K562 (cell line): ENCODE measurements at regions not wholly inside any gene's neighbourhood (a gene's known extent, or its start where the extent isn't known, plus 50 kb on each side); places are given as distances from the start of the nearest gene placed in this dataset.
"Not testable (repeated sequence)": the region's sequence is repeated elsewhere in the genome, so short reads cannot be mapped to it uniquely, and the experiment has no call there.

Source experiments
- ATAC-seq: fragments of 200-7000 bp; cut with Tn5 transposase; 3 replicates; pipeline ENCODE4 v1.9.1; 2020; ENCODE audit warnings: moderate library complexity
- BruUV-seq: library from RNA; stranded (reverse); fragments of 400-500 nt; replicated peaks from 2 replicates; lab custom pipeline; 2021; lab: Mats Ljungman, UMichigan
- CTCF ChIA-PET: fragments of 300-600 bp; formaldehyde crosslinking; extraction: SDS; loops from one replicate; lab custom pipeline; 2021; ENCODE audit warnings: low intra/inter-chr PET ratio; lab: Yijun Ruan, JAX
- POLR2A ChIA-PET: fragments of 300-600, 350-650 bp; sonication (Branson Sonifier 250); formaldehyde crosslinking; extraction: SDS; loops from one replicate; lab custom pipeline; 2021; ENCODE audit warnings: antibody characterized with exemption, inconsistent platforms; lab: Yijun Ruan, JAX
- DNase-seq, 4 experiments: peaks; one replicate each; pipeline versions ENCODE4 v3.0.0 to v3.0.0-alpha.2; 2011 to 2018; ENCODE audit warnings: low spot score in 3 of 4, mixed read lengths in 3 of 4; ENCODE audit errors: extremely low read depth in 1 of 4
- FAIRE-seq: peaks from 2 replicates; lab custom pipeline; 2011; peaks lifted over from hg19 to GRCh38; lab: Jason Lieb, UNC
- H2AFZ ChIP-seq: 2 replicates; pipeline ENCODE4 v1.6.0; 2011; ENCODE audit warnings: low read depth, low read length, control low read depth, inconsistent platforms
- H3K27ac ChIP-seq: fragments of 200-600 bp; 3 replicates; pipeline ENCODE4 v1.8.0; 2011; ENCODE audit warnings: low read depth, mild to moderate bottlenecking, control low read depth, inconsistent platforms, low read length, moderate library complexity, mixed read lengths; ENCODE audit errors: extremely low read depth
- H3K27me3 ChIP-seq, 2 experiments: fragments of 300-600 bp in 1 of 2; 2 replicates in 1 of 2; 3 replicates in 1 of 2; pipeline versions ENCODE4 v1.6.0 to v1.8.0; 2011; ENCODE audit warnings: inconsistent platforms in 2 of 2, low read length in 2 of 2, mild to moderate bottlenecking in 1 of 2, mixed read lengths in 1 of 2, moderate library complexity in 1 of 2; ENCODE audit not compliant: control insufficient read depth in 2 of 2, insufficient read depth in 2 of 2
- H3K36me3 ChIP-seq: fragments of 300-600 bp; 3 replicates; pipeline ENCODE4 v1.8.0; 2011; ENCODE audit warnings: mild to moderate bottlenecking, low read length, inconsistent platforms; ENCODE audit not compliant: control insufficient read depth, insufficient read depth
- H3K4me1 ChIP-seq, 2 experiments: fragments of 200-600 bp in 1 of 2; replicated peaks in 1 of 2; 2 replicates in 1 of 2; 3 replicates in 1 of 2; pipeline versions ENCODE4 v1.5.1 to v1.8.0; 2011; ENCODE audit warnings: inconsistent platforms in 2 of 2, low read length in 2 of 2, mild to moderate bottlenecking in 1 of 2, mixed read lengths in 1 of 2, moderate library complexity in 1 of 2; ENCODE audit not compliant: control insufficient read depth in 2 of 2, insufficient read depth in 2 of 2
- H3K4me2 ChIP-seq: 2 replicates; pipeline ENCODE4 v1.6.1; 2011; ENCODE audit warnings: low read length, control low read depth, inconsistent platforms, mixed read lengths; ENCODE audit not compliant: insufficient read depth
- H3K4me3 ChIP-seq: fragments of 200-600 bp; sonication (generic), shearing (Covaris generic); 2 replicates; pipeline ENCODE4 v1.5.1; 2016; ENCODE audit warnings: control low read depth, inconsistent platforms
- H3K79me2 ChIP-seq: fragments of 200-600 bp; 3 replicates; pipeline ENCODE4 v1.8.0; 2011; ENCODE audit warnings: low read length, inconsistent platforms; ENCODE audit not compliant: control insufficient read depth, insufficient read depth
- H3K9ac ChIP-seq, 2 experiments: 2 replicates each; pipeline versions ENCODE4 v1.6.0 to v1.6.1; 2011; ENCODE audit warnings: low read depth in 2 of 2, low read length in 2 of 2, control low read depth in 1 of 2, inconsistent platforms in 1 of 2, mild to moderate bottlenecking in 1 of 2, mixed read lengths in 1 of 2; ENCODE audit not compliant: insufficient read depth in 1 of 2
- H3K9me1 ChIP-seq: one replicate; pipeline ENCODE4 v1.6.0; 2011; ENCODE audit warnings: inconsistent platforms, mild to moderate bottlenecking, low read length, moderate library complexity; ENCODE audit not compliant: control insufficient read depth, insufficient read depth
- H3K9me3 ChIP-seq: replicated peaks from 2 replicates; pipeline ENCODE4 v1.5.1; 2011; ENCODE audit warnings: low read depth, low read length, inconsistent platforms; ENCODE audit not compliant: control insufficient read depth, insufficient read depth
- H4K20me1 ChIP-seq: replicated peaks from 2 replicates; pipeline ENCODE4 v1.6.1; 2011; ENCODE audit warnings: low read length, inconsistent platforms, mixed read lengths; ENCODE audit not compliant: control insufficient read depth, insufficient read depth
- FOXK1 ChIP-seq: sonication (generic); formaldehyde crosslinking; IDR thresholded peaks from 2 replicates; pipeline ENCODE4 v1.8.0; 2022; ENCODE audit warnings: missing genetic modification reagents, mild to moderate bottlenecking, borderline replicate concordance
- GABPA ChIP-seq: fragments of 200-800 bp; sonication (Bioruptor generic); conservative IDR thresholded peaks from 2 replicates; pipeline ENCODE4 v1.6.1; 2016; ENCODE audit warnings: low read depth, missing genetic modification characterization, missing compliant biosample characterization
- KAT8 ChIP-seq: fragments of 450-650 bp; IDR thresholded peaks from 2 replicates; pipeline ENCODE4 v1.6.1; 2016; ENCODE audit warnings: low read depth, mild to moderate bottlenecking
- NFIC ChIP-seq: fragments of 450-650 bp; IDR thresholded peaks from 2 replicates; pipeline ENCODE4 v1.6.1; 2017; ENCODE audit warnings: mild to moderate bottlenecking, inconsistent platforms
- SIX5 ChIP-seq, 2 experiments: IDR thresholded peaks; 2 replicates each; pipeline ENCODE4 v1.6.1; 2011; ENCODE audit warnings: low read length in 2 of 2, borderline replicate concordance in 1 of 2, low read depth in 1 of 2, mild to moderate bottlenecking in 1 of 2, moderate library complexity in 1 of 2; ENCODE audit not compliant: insufficient read depth in 1 of 2
- ZFPM2 ChIP-seq: fragments of 250-450 bp; sonication (Bioruptor Pico); IDR thresholded peaks from 2 replicates; pipeline ENCODE4 v1.5.1; 2022; ENCODE audit warnings: mild to moderate bottlenecking
- ZNF232 ChIP-seq: sonication (generic); formaldehyde crosslinking; IDR thresholded peaks from 2 replicates; pipeline ENCODE4 v1.8.0; 2022; ENCODE audit warnings: mild to moderate bottlenecking, missing genetic modification reagents
- ZNF583 ChIP-seq: fragments of 250-450 bp; sonication (Bioruptor Pico); IDR thresholded peaks from 2 replicates; pipeline ENCODE4 v1.4.0; 2020
- WGBS: fragments of 100-300 bp; shearing (Covaris generic); methylation state at CpG from one replicate; pipeline ENCODE4 v1.1.6; 2016; ENCODE audit warnings: low coverage, mixed read lengths; ENCODE audit not compliant: insufficient coverage; ENCODE audit errors: missing lambda C conversion rate; 5-methylcytosine and 5-hydroxymethylcytosine counted together
- in situ Hi-C: fragments of 300-500 bp; cut with MboI; formaldehyde crosslinking; loops from 4 replicates; pipeline ENCODE4 v1.15.0; 2018; ENCODE audit warnings: inconsistent platforms, mixed read lengths
- intact Hi-C: fragments of 100-400 bp; cut with micrococcal nuclease; formaldehyde crosslinking; loops from 2 replicates; pipeline ENCODE4 v1.14.2; 2022

GRCh38 chr4:164601653-164602052 is 152.3 kb upstream of the SMIM31 start (continued):
- TF ChIP-seq NFIC = no peak
- no peak for TF ChIP-seq SIX5 (IDR thresholded peaks at IDR 0.05; ENCODE audit: borderline replicate concordance in 1 of 2, insufficient read depth in 1 of 2, low read depth in 1 of 2, low read length in 2 of 2)
- no peak for TF ChIP-seq FOXK1 (CRISPR knock-in tag)
- no peak for TF ChIP-seq ZNF232 (CRISPR knock-in tag)
- no peak for TF ChIP-seq ZNF583
- TF ChIP-seq GABPA (tag) = no peak
- TF ChIP-seq KAT8 = no peak
- no peak for TF ChIP-seq ZFPM2 (CRISPR knock-in tag)

- H3K4me1 ChIP-seq, H3K27me3 ChIP-seq, DNase-seq, H3K4me2 ChIP-seq, in situ Hi-C loops, H3K9me3 ChIP-seq, H3K27ac ChIP-seq, POLR2A ChIA-PET, H3K9me1 ChIP-seq, BruUV-seq, H3K9ac ChIP-seq, H2AFZ ChIP-seq, H4K20me1 ChIP-seq, H3K79me2 ChIP-seq, CTCF ChIA-PET, H3K36me3 ChIP-seq, ATAC-seq, H3K4me3 ChIP-seq, FAIRE-seq, intact Hi-C loops: not testable (repeated sequence)
- WGBS = 8% methylated on average over 6 of the region's 6 CpGs
These were observed 148.1 kb upstream of the SMIM31 start for GRCh38 chr4:164605791-164606190.
